ENCODE measurements at regions not wholly inside any gene's neighbourhood (a gene's known extent, or its start where the extent isn't known, plus 50 kb on each side); places are given as distances from the start of the nearest gene placed in this dataset.
A peak's percentile ranks its signal among the peaks of the same experiment; 100 is the strongest.

GRCh38 chr18:59957957-59958356, 58.2 kb downstream of the PMAIP1 start:
- peak; percentile 95 for DNase-seq

- no peak for DNase-seq
Measured at GRCh38 chr18:59954755-59955156, 55.0 kb downstream of the PMAIP1 start.

- no peak for DNase-seq
Measured at GRCh38 chr18:59954241-59954640, 54.4 kb downstream of the PMAIP1 start.
